PFSK-1 (cell line): ENCODE measurements at regions not wholly inside any gene's neighbourhood (a gene's known extent, or its start where the extent isn't known, plus 50 kb on each side); places are given as distances from the start of the nearest gene placed in this dataset.

Source experiments
- POLR2AphosphoS5 ChIP-seq: IDR thresholded peaks from 2 replicates; pipeline ENCODE4 v1.6.1; 2012; ENCODE audit warnings: low read depth, mild to moderate bottlenecking, control low read depth, low read length, moderate library complexity
- REST ChIP-seq, 2 experiments: IDR thresholded peaks; 2 replicates each; pipeline versions ENCODE4 v1.6.1 to v1.8.0; 2011 to 2012; ENCODE audit warnings: low read depth in 2 of 2, low read length in 2 of 2, control low read depth in 1 of 2, inconsistent platforms in 1 of 2, mild to moderate bottlenecking in 1 of 2, moderate library complexity in 1 of 2; ENCODE audit not compliant: insufficient read depth in 1 of 2
- SIN3A ChIP-seq: IDR thresholded peaks from 2 replicates; pipeline ENCODE4 v1.6.1; 2012; ENCODE audit warnings: mild to moderate bottlenecking, low read length, moderate library complexity, borderline replicate concordance; ENCODE audit not compliant: insufficient read depth
- TAF1 ChIP-seq: IDR thresholded peaks from 2 replicates; pipeline ENCODE4 v1.6.1; 2012; ENCODE audit warnings: low read length, control low read depth, borderline replicate concordance; ENCODE audit not compliant: insufficient read depth

- TF ChIP-seq TAF1: no peak
- no peak for TF ChIP-seq REST (IDR thresholded peaks at IDR 0.05; ENCODE audit: insufficient read depth in 1 of 2, low read depth in 2 of 2, low read length in 2 of 2)
- no peak for TF ChIP-seq SIN3A
- TF ChIP-seq POLR2AphosphoS5: no peak
Observed at GRCh38 chr4:20403290-20403689, 151.6 kb downstream of the SLIT2 start.
